ENCODE measurements at regions not wholly inside any gene's neighbourhood (a gene's known extent, or its start where the extent isn't known, plus 50 kb on each side); places are given as distances from the start of the nearest gene placed in this dataset.

DNA sequence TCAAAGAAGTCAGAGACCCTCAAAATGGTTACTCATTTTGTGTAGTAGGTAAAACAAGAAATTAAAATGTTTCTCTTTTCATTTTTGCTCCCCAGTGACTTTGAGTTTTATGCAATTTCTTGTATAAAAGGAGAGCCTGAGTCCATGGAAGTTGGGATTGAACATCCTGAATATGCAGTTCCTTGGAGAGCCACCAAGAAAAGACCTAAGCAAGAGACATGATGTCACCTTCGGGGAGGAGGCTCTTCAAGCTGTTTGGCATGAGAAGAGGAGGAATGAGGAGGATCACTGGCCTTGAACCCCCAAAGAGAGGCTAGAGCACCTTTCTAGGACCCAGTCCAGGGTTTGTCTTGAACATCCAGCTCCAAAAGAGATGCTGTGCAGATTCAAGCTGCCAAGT is 62.3 kb upstream of the CALM2 start:
- TF ChIP-seq POLR2A (IDR thresholded peaks at IDR 0.05), result no peak
- TF ChIP-seq, protein P1, sequence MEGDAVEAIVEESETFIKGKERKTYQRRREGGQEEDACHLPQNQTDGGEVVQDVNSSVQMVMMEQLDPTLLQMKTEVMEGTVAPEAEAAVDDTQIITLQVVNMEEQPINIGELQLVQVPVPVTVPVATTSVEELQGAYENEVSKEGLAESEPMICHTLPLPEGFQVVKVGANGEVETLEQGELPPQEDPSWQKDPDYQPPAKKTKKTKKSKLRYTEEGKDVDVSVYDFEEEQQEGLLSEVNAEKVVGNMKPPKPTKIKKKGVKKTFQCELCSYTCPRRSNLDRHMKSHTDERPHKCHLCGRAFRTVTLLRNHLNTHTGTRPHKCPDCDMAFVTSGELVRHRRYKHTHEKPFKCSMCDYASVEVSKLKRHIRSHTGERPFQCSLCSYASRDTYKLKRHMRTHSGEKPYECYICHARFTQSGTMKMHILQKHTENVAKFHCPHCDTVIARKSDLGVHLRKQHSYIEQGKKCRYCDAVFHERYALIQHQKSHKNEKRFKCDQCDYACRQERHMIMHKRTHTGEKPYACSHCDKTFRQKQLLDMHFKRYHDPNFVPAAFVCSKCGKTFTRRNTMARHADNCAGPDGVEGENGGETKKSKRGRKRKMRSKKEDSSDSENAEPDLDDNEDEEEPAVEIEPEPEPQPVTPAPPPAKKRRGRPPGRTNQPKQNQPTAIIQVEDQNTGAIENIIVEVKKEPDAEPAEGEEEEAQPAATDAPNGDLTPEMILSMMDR (IDR thresholded peaks at IDR 0.05), result no peak
- no peak for TF ChIP-seq EP300 (IDR thresholded peaks at IDR 0.05)

Measured in stomach (tissue), 4 donors.